Stimulated activated CD4-positive, alpha-beta T cell treated with anti-CD3 and anti-CD28 coated beads, Interleukin-12 subunit alpha, Interleukin-12 subunit beta, amount 100 ng/mL, for 24 hours (primary cell): ENCODE measurements at regions not wholly inside any gene's neighbourhood (a gene's known extent, or its start where the extent isn't known, plus 50 kb on each side); places are given as distances from the start of the nearest gene placed in this dataset.
"Not testable (repeated sequence)": the region's sequence is repeated elsewhere in the genome, so short reads cannot be mapped to it uniquely, and the experiment has no call there.

ENCODE experiments used
- DNase-seq, 2 experiments: peaks; one replicate each; pipeline ENCODE4 v3.0.0-alpha.2; 2020; ENCODE audit warnings: low read depth in 2 of 2

GRCh38 chr10:6695519-6695918, 115.4 kb upstream of the PRKCQ start:
- no peak for DNase-seq

GRCh38 chr10:6694447-6695140, 114.5 kb upstream of the PRKCQ start:
- no peak for DNase-seq

GRCh38 chr10:6692856-6693255, 112.8 kb upstream of the PRKCQ start:
- no peak for DNase-seq

DNA sequence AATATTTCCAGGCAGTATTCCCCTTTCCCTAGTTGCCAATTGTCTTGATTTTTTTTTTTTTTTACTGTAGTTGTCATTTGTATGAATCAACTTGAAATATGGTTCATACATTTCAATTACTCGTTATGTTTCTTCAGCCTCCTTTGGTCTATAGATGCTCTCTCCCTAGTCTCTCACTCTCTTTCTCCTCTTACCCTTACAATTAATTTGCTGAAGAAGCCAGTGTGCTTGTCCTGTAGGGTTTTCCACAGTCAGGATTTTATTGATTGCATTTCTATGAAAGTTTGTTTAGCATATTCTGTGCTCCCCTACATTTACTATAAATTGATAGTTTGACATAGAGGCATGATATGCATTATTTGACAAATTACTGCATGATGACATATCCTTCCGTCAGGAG, 112.0 kb upstream of the PRKCQ start:
- no peak for DNase-seq

- DNase-seq, result no peak
These were observed 109.0 kb upstream of the PRKCQ start for GRCh38 chr10:6689036-6689435.

DNA sequence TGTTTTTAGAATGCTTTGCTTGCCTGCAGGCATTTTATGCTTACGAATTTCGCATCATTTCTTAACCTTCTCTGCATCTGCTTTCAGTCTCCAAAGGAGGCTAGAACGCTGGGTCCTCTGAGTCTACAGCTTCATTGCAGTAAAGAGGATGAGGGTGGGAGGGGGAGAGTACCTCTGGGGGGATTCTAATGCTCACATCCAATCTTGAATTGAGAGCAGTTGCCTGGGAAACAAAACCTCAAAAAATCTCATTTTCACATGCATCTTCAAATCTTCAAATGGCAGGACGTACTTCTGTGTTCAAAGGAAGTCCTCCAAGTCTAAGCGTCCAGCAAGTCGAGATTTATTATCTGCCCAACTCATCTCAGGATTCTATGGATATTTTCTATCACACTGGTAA, 100.7 kb upstream of the PRKCQ start:
- DNase-seq, result no peak

GRCh38 chr10:6678956-6679355, 98.9 kb upstream of the PRKCQ start:
- DNase-seq, result no peak

DNA sequence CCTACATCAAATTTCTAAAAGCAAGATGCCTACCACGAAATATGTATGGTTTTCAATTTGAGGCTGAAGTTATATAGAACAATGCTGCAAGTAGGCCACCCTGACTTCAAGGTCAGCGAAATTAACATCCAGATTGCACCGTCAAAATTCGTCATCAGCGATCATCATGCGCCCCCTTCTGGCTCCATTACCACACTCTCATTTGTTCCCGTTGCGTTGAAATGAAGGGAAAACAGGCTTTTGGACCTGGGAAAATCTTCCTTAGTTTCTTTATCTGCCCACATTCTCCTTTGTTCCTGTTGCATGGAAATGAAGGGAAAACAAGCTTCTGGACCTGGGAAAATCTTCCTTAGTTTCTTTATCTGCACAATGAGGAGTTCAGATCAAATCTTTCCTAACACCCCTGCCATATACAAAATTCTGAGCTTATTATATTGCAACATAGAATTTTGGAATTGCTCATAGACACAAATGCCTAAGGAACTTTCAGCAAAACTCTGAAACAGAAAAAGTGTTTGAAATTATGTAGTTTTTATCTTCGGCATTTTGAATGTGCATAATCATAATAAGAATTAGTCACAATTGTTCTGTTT, 98.2 kb upstream of the PRKCQ start:
- peak; percentile 24 to 59 for DNase-seq

GRCh38 chr10:6677129-6677528, 97.1 kb upstream of the PRKCQ start:
- not testable (repeated sequence) for DNase-seq

- DNase-seq, result no peak
These were observed 94.2 kb upstream of the PRKCQ start for GRCh38 chr10:6674291-6674690.

GRCh38 chr10:6671976-6672375, 91.9 kb upstream of the PRKCQ start:
- no peak for DNase-seq

- no peak for DNase-seq
These were observed 89.3 kb upstream of the PRKCQ start for GRCh38 chr10:6669269-6669859.

- DNase-seq, result peak in 1 of 2 experiments; percentile 43
These were observed 87.7 kb upstream of the PRKCQ start for GRCh38 chr10:6667679-6668270.

DNA sequence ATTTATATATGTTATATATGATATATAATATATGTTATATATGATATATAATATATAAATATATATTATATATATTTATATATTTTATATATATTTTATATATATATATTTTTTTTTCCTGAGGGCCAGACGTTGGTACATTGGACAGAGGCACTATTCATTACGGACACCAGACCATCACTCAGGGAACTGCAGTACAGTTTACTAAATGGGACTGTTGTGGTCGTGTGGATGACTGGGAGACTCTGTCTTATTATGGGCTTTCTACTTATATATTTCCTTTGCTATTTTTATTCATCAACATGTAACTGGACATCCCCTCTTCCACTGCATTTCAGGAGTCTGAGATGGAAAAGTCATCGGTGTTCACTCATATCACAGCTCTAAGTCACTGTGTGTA, 87.1 kb upstream of the PRKCQ start:
- DNase-seq, result no peak

GRCh38 chr10:6665847-6666246, 85.8 kb upstream of the PRKCQ start:
- DNase-seq, result peak in 1 of 2 experiments; percentile 41

- no peak for DNase-seq
These were observed 80.4 kb upstream of the PRKCQ start for GRCh38 chr10:6660460-6660859.

- no peak for DNase-seq
These were observed 79.4 kb upstream of the PRKCQ start for GRCh38 chr10:6659451-6659850.

GRCh38 chr10:6657669-6658068, 77.6 kb upstream of the PRKCQ start:
- DNase-seq, result no peak

- no peak for DNase-seq
These were observed 77.1 kb upstream of the PRKCQ start for GRCh38 chr10:6657196-6657595.

GRCh38 chr10:6654571-6654970, 74.5 kb upstream of the PRKCQ start:
- DNase-seq, result no peak

GRCh38 chr10:6650586-6650985, 70.5 kb upstream of the PRKCQ start:
- DNase-seq, result no peak

DNA sequence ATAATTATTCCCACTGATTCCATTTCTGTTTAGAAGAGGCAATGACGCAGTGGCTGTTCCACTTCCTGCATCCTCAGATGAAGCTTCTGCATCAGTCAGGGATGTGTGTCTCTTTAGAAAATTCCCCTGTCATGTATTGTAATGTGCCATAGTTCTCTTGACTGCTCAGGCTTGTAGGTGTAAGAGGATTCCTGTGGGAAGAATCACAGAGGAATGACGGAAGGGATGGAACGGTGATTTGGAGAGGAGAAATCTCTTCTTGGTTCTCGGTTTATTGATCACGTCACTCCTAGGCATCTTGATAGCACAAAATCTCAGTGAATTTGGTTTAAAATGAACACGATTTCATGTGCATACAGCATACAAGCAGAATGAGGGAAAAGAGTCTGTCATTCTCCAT, 69.8 kb upstream of the PRKCQ start:
- no peak for DNase-seq
